ENCODE measurements at regions not wholly inside any gene's neighbourhood (a gene's known extent, or its start where the extent isn't known, plus 50 kb on each side); places are given as distances from the start of the nearest gene placed in this dataset.

DNA sequence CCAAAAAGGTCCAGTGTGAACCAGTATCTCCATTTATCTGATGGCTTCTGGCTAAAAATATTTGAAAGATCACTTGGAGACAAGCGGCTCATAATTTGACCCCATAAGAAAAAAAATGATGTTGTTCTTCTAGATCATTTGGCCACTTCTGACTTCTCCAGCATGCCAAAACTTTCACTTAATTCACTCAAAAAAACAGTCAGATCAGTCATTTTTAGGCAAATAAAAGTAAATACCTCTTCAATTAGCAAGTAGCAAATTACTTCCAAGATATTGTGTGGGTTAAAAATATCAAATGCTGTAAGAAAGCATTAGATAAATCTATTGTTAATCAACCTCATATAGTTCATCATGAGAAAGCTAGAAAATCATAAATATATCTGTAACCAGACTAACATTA is 106.0 kb downstream of the ZC3H11B start:
- TF ChIP-seq, protein P1, sequence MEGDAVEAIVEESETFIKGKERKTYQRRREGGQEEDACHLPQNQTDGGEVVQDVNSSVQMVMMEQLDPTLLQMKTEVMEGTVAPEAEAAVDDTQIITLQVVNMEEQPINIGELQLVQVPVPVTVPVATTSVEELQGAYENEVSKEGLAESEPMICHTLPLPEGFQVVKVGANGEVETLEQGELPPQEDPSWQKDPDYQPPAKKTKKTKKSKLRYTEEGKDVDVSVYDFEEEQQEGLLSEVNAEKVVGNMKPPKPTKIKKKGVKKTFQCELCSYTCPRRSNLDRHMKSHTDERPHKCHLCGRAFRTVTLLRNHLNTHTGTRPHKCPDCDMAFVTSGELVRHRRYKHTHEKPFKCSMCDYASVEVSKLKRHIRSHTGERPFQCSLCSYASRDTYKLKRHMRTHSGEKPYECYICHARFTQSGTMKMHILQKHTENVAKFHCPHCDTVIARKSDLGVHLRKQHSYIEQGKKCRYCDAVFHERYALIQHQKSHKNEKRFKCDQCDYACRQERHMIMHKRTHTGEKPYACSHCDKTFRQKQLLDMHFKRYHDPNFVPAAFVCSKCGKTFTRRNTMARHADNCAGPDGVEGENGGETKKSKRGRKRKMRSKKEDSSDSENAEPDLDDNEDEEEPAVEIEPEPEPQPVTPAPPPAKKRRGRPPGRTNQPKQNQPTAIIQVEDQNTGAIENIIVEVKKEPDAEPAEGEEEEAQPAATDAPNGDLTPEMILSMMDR (IDR thresholded peaks at IDR 0.05; ENCODE audit: insufficient read depth, low read length, poor library complexity, severe bottlenecking): no peak
- TF ChIP-seq EZH2phosphoT487 (conservative IDR thresholded peaks at IDR 0.05; ENCODE audit: low read length): no peak
